Astrocyte (in vitro differentiated cells and primary cell): ENCODE measurements at regions not wholly inside any gene's neighbourhood (a gene's known extent, or its start where the extent isn't known, plus 50 kb on each side); places are given as distances from the start of the nearest gene placed in this dataset.
"Not testable (repeated sequence)": the region's sequence is repeated elsewhere in the genome, so short reads cannot be mapped to it uniquely, and the experiment has no call there.

Experiments used
- DNase-seq: peaks from one replicate; pipeline ENCODE4 v3.0.0-alpha.2; 2010; ENCODE audit warnings: low read depth
- FAIRE-seq: peaks from 2 replicates; lab custom pipeline; 2011; peaks lifted over from hg19 to GRCh38; lab: Jason Lieb, UNC
- H2AFZ ChIP-seq: 2 replicates; pipeline ENCODE4 v1.6.0; 2012; ENCODE audit warnings: low read depth, low read length, inconsistent platforms
- H3K27ac ChIP-seq: 2 replicates; pipeline ENCODE4 v1.5.1; 2011; ENCODE audit warnings: low read depth, low read length, inconsistent platforms
- H3K27me3 ChIP-seq: 2 replicates; pipeline ENCODE4 v1.6.0; 2011; ENCODE audit warnings: low read length, inconsistent platforms; ENCODE audit not compliant: insufficient read depth
- H3K36me3 ChIP-seq: 2 replicates; pipeline ENCODE4 v1.5.1; 2011; ENCODE audit warnings: low read length, inconsistent platforms; ENCODE audit not compliant: insufficient read depth
- H3K4me1 ChIP-seq: 2 replicates; pipeline ENCODE4 v1.5.1; 2011; ENCODE audit warnings: low read length, inconsistent platforms; ENCODE audit not compliant: insufficient read depth
- H3K4me2 ChIP-seq: 2 replicates; pipeline ENCODE4 v1.6.0; 2012; ENCODE audit warnings: low read length, inconsistent platforms
- H3K4me3 ChIP-seq: 2 replicates; pipeline ENCODE4 v1.5.1; 2011; ENCODE audit warnings: low read depth, mild to moderate bottlenecking, low read length, inconsistent platforms; ENCODE audit not compliant: insufficient read depth
- H3K79me2 ChIP-seq: 2 replicates; pipeline ENCODE4 v1.6.0; 2012; ENCODE audit warnings: mild to moderate bottlenecking, low read length, inconsistent platforms; ENCODE audit not compliant: insufficient read depth
- H3K9ac ChIP-seq: 2 replicates; pipeline ENCODE4 v1.6.0; 2012; ENCODE audit warnings: mild to moderate bottlenecking, low read length, inconsistent platforms
- H3K9me3 ChIP-seq: 2 replicates; pipeline ENCODE4 v1.5.1; 2012; ENCODE audit warnings: low read depth, mild to moderate bottlenecking, low read length, inconsistent platforms; ENCODE audit not compliant: insufficient read depth
- H4K20me1 ChIP-seq: 2 replicates; pipeline ENCODE4 v1.6.0; 2012; ENCODE audit warnings: low read length, inconsistent platforms; ENCODE audit not compliant: insufficient read depth
- H3K27ac Mint-ChIP-seq: one replicate; pipeline ENCODE4 v1.8.0; 2021; ENCODE audit warnings: mild to moderate bottlenecking, mixed read lengths; ENCODE audit not compliant: unreplicated experiment
- H3K27me3 Mint-ChIP-seq: one replicate; pipeline ENCODE4 v1.8.0; 2021; ENCODE audit warnings: low read depth, mixed read lengths; ENCODE audit not compliant: unreplicated experiment
- H3K36me3 Mint-ChIP-seq: one replicate; pipeline ENCODE4 v1.8.0; 2021; ENCODE audit warnings: low read depth, mixed read lengths; ENCODE audit not compliant: unreplicated experiment
- H3K4me1 Mint-ChIP-seq: one replicate; pipeline ENCODE4 v1.8.0; 2021; ENCODE audit warnings: low read depth, mixed read lengths; ENCODE audit not compliant: unreplicated experiment
- H3K4me3 Mint-ChIP-seq: one replicate; pipeline ENCODE4 v1.8.0; 2021; ENCODE audit warnings: mild to moderate bottlenecking, moderate library complexity, mixed read lengths; ENCODE audit not compliant: unreplicated experiment
- H3K9me3 Mint-ChIP-seq: one replicate; pipeline ENCODE4 v1.8.0; 2021; ENCODE audit warnings: mild to moderate bottlenecking, mixed read lengths; ENCODE audit not compliant: unreplicated experiment
- CTCF ChIP-seq: IDR thresholded peaks from 2 replicates; pipeline ENCODE4 v1.5.1; 2011; ENCODE audit warnings: low read depth, mild to moderate bottlenecking, inconsistent platforms, low read length, moderate library complexity; ENCODE audit not compliant: insufficient read depth
- EZH2 ChIP-seq: IDR thresholded peaks from 2 replicates; pipeline ENCODE4 v1.6.1; 2012; ENCODE audit warnings: mild to moderate bottlenecking, low read length, inconsistent platforms; ENCODE audit not compliant: insufficient read depth

GRCh38 chr20:5662769-5663168 lies 52.0 kb upstream of the GPCPD1 start:
- Mint-ChIP-seq H3K9me3 (peaks cover 3% of the 10 kb centered on the region), H3K4me3 (no peak overlapping the region), H3K4me1 (peaks cover 12% of the 10 kb centered on the region), H3K36me3 (no peaks in the 10 kb centered on the region), H3K27ac (no peak overlapping the region), H3K27me3 (peaks cover 4% of the 10 kb centered on the region)
- no peak overlapping the region for H2AFZ ChIP-seq
- no peak overlapping the region for H3K4me2 ChIP-seq
- no peaks in the 10 kb centered on the region for H4K20me1 ChIP-seq
- no peak overlapping the region for H3K4me3 ChIP-seq
- FAIRE-seq, result no peak
- H3K9ac ChIP-seq, result no peak overlapping the region
- H3K9me3 ChIP-seq, result no peaks in the 10 kb centered on the region
- H3K4me1 ChIP-seq, result peaks cover 11% of the 10 kb centered on the region
- no peak for DNase-seq
- H3K79me2 ChIP-seq, result no peaks in the 10 kb centered on the region
- peaks cover 2% of the 10 kb centered on the region for H3K27me3 ChIP-seq
- no peaks in the 10 kb centered on the region for H3K36me3 ChIP-seq
- no peak overlapping the region for H3K27ac ChIP-seq
- TF ChIP-seq EZH2 (no peak), CTCF (no peak)

- H3K4me1 Mint-ChIP-seq, result peaks cover 17% of the 10 kb centered on the region
- not testable (repeated sequence) for H3K9me3 ChIP-seq, FAIRE-seq, H4K20me1 ChIP-seq, H2AFZ ChIP-seq, H3K27ac Mint-ChIP-seq, H3K4me3 ChIP-seq, H3K4me2 ChIP-seq, H3K27me3 Mint-ChIP-seq, H3K79me2 ChIP-seq, H3K36me3 Mint-ChIP-seq, DNase-seq, H3K27ac ChIP-seq, H3K36me3 ChIP-seq, H3K4me3 Mint-ChIP-seq, H3K9me3 Mint-ChIP-seq, H3K9ac ChIP-seq, H3K27me3 ChIP-seq
- peaks cover 22% of the 10 kb centered on the region for H3K4me1 ChIP-seq
Measured at GRCh38 chr20:5660756-5661155, 50.0 kb upstream of the GPCPD1 start.
